ENCODE measurements at regions not wholly inside any gene's neighbourhood (a gene's known extent, or its start where the extent isn't known, plus 50 kb on each side); places are given as distances from the start of the nearest gene placed in this dataset.

DNA sequence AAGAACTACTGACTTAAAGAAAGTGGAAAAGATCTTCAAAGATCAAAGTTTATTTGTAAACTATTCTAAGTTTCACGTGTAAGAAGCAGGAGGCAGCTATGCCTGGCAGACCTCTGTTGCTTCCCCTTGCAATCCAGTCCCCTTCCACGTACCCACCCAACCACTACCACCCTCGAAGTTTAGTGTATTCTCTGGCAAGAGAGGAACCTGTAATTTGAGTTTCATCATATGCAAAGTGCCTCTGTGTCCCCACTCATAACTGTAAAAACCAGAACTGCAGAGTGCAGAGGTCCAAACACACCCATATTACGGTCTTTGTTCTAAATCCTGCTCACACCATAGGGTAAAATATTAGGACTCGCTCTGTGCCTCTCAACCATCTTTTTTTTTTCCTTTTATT, 75.8 kb upstream of the FRY start:
- Mint-ChIP-seq H3K4me1 (peaks cover 10% of the 10 kb centered on the region), H3K36me3 (ENCODE audit: low read depth) (peaks cover 2% of the 10 kb centered on the region), H3K4me3 (no peak overlapping the region), H3K27me3 (peaks cover 2% of the 10 kb centered on the region), H3K27ac (no peak overlapping the region), H3K9me3 (no peaks in the 10 kb centered on the region)
- CTCF ChIA-PET, result interaction anchor here (1.9 to 3.2 kb wide), 2 partner anchors 11 to 45 kb away, joined by 8 to 10 read pairs; no protein-coding TSS in a partner anchor
- POLR2A ChIA-PET, result interaction anchor here (1.3 kb wide), 1 partner anchor 11 kb away, joined by 4 read pairs; no protein-coding TSS in a partner anchor
- DNase-seq, result no peak

DNA sequence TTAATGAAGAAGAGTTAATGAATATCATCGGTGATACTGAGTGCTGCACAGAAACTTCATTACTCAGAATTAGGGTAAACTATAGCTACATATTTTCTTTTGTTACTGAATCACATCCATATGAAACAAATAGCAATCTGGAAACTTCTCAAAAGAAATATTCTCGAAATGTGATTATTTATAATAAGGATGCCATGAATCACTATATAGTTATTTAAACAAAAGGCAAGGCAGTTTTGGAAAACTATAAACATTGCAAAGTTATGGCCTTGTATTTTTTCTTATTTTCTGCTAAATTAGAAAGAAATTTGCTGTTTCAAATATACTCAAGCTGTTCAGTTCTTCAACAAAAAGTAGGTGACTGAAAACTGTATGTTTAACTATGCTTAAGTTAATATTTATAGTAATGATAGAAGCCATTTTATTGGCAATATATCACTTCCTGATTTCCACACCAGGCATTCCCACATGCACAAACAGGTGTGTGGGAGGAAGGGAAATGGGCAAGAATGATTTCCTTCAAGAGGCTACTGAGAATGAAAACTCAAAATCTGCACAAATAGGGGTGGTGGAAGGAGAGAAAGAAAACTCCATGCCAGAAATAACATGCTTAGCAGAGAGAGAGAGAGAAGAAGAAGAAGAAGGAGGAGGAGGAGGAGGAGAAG, 74.5 kb upstream of the FRY start:
- Mint-ChIP-seq H3K9me3 (no peaks in the 10 kb centered on the region), H3K27me3 (peaks cover 4% of the 10 kb centered on the region), H3K36me3 (ENCODE audit: low read depth) (peaks cover 2% of the 10 kb centered on the region), H3K4me3 (no peak overlapping the region), H3K4me1 (peaks cover 2% of the 10 kb centered on the region), H3K27ac (no peak overlapping the region)
- DNase-seq, result no peak
- ChIA-PET CTCF (interaction anchor here (1.1 to 1.3 kb wide), 2 partner anchors 10 to 48 kb away, joined by 5 to 6 read pairs; no protein-coding TSS in a partner anchor), POLR2A (no interaction called here)

- Mint-ChIP-seq H3K4me3 (no peak overlapping the region), H3K27me3 (peaks cover 4% of the 10 kb centered on the region), H3K27ac (no peak overlapping the region), H3K4me1 (peaks cover 2% of the 10 kb centered on the region), H3K36me3 (ENCODE audit: low read depth) (no peaks in the 10 kb centered on the region), H3K9me3 (no peaks in the 10 kb centered on the region)
- CTCF ChIA-PET, result interaction anchor here (1.2 to 1.3 kb wide), 2 partner anchors 9 to 48 kb away, joined by 3 to 5 read pairs; no protein-coding TSS in a partner anchor
- no peak for DNase-seq
- POLR2A ChIA-PET, result no interaction called here
Observed at GRCh38 chr13:31957772-31958171, 73.8 kb upstream of the FRY start.

DNA sequence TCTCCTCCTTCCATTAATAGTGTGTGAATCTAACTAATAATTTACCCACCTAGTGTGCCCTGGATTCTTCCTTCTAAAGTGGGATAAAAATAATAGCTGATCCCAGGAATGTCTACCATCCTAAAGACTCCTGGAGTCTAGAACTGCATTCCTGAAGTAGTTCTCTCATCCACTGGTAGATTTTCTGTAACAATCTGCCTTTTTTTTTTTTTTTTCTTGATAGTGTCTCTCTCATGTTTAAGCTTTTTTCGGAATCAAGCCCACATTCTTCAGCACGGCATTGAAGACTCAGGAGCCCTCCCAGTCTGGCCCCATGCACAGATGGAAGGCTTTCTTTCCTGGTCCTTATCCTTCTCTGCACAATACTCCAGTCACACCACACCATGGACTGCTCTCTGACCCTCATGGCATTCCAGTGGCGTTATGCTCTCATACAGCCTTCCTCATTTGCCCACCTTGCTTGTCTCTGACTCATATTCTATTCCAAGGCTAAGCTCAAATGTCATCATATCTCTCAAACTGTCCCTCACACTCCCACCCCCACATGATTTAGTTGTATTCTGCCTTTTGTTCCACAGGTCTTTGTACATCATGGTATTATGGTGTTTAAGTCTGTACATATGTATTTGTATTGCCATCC, 68.7 kb upstream of the FRY start:
- Mint-ChIP-seq H3K27ac (no peak overlapping the region), H3K27me3 (peaks cover 6% of the 10 kb centered on the region), H3K36me3 (ENCODE audit: low read depth) (peaks cover under 1% of the 10 kb centered on the region), H3K4me3 (no peak overlapping the region), H3K9me3 (no peaks in the 10 kb centered on the region), H3K4me1 (peaks cover 8% of the 10 kb centered on the region)
- DNase-seq, result no peak
- ChIA-PET POLR2A (no interaction called here), CTCF (no interaction called here)

DNA sequence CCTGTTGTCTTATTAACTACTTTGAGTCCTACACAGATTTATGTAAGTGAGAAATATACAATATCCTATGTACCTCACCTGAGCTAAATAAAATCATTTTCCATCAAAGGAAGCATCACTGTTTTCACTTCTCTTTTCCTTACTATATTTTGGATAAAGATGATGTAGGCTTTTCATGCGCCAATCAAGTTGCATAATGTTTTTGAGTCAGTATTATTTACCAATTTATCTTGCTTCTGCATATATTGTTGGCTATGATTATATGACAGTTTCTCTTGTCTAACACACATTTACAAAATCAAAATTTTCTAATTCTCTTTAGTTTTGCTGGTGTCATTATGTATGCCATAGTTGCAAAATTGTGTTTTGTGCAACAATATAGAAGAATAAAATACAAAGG, 67.9 kb upstream of the FRY start:
- no peak overlapping the region for H3K4me3 Mint-ChIP-seq
- CTCF ChIA-PET, result interaction anchor here (1.0 kb wide), 1 partner anchor 10 kb away, joined by 3 read pairs; no protein-coding TSS in a partner anchor
- POLR2A ChIA-PET, result no interaction called here

DNA sequence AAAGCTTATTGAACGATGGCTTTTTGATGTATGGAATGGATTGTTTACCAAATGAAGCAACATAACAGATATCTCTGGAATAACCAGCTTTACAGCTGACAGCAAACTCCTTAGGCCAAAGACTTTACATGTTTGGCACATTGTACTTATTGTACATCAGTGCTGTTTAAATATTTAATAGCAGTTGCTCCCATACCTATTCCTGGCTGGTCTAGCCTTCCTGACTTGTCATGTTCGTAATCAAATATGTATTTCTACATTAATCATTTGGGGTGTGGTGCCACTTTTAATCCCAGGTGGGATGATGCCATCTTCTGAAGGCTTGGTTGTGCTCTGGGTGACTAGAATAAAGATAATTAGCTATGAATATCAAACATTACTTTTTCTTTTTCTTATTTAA, 67.4 kb upstream of the FRY start:
- peaks cover 8% of the 10 kb centered on the region for H3K4me1 Mint-ChIP-seq
- CTCF ChIA-PET, result interaction anchor here (1.0 kb wide), 1 partner anchor 10 kb away, joined by 3 read pairs; no protein-coding TSS in a partner anchor
- H3K36me3 Mint-ChIP-seq (ENCODE audit: low read depth), result peaks cover 3% of the 10 kb centered on the region
- H3K27ac Mint-ChIP-seq, result no peak overlapping the region
- H3K4me3 Mint-ChIP-seq, result no peak overlapping the region
- peaks cover 6% of the 10 kb centered on the region for H3K27me3 Mint-ChIP-seq
- no peaks in the 10 kb centered on the region for H3K9me3 Mint-ChIP-seq
- no peak for DNase-seq
- POLR2A ChIA-PET, result interaction anchor here (0.6 kb wide), 1 partner anchor 73 kb away, joined by 3 read pairs; no protein-coding TSS in a partner anchor

More for the DNA sequence above, 67.9 kb upstream of the FRY start:
- no peak for DNase-seq
- peaks cover 6% of the 10 kb centered on the region for H3K27me3 Mint-ChIP-seq
- H3K4me1 Mint-ChIP-seq, result peaks cover 8% of the 10 kb centered on the region
- H3K27ac Mint-ChIP-seq, result no peak overlapping the region
- no peaks in the 10 kb centered on the region for H3K9me3 Mint-ChIP-seq
- peaks cover 3% of the 10 kb centered on the region for H3K36me3 Mint-ChIP-seq (ENCODE audit: low read depth)

DNA sequence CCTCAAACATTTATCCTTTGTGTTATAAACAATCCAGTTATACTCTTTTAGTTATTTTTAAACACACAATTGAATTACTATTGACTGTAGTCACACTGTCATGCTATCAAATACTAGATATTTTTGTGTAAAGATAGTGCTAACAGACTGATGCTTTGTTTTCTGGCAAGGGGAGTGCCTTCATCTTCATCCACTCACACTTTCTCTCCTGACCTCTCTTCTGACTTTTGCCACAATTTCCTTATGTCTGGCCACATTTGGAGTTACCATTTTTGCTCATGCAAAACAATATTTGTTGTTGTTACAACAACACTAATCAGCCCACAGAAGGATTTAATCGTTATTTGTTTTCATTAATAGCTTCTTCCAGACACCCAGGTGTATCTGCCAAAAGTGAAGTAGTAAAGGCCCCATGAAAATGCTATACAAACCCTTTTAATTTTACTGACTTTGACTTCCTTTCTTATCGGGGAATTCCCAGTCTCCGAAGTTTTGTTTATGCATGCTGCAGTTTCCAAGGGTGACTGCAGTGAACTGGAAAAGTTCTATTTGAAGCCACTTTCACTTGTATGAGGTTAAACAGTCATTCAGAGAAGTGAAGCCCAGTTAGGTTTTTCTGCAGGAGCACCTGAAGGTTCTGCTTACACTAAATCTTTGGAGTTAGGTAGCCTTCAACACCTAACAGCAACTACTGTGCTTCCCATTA, 66.1 kb upstream of the FRY start:
- no peak for DNase-seq
- Mint-ChIP-seq H3K9me3 (no peaks in the 10 kb centered on the region), H3K36me3 (ENCODE audit: low read depth) (peaks cover 3% of the 10 kb centered on the region), H3K4me3 (no peak overlapping the region), H3K27me3 (peaks cover 6% of the 10 kb centered on the region), H3K4me1 (peaks cover 8% of the 10 kb centered on the region), H3K27ac (no peak overlapping the region)
- ChIA-PET POLR2A (no interaction called here), CTCF (no interaction called here)

DNA sequence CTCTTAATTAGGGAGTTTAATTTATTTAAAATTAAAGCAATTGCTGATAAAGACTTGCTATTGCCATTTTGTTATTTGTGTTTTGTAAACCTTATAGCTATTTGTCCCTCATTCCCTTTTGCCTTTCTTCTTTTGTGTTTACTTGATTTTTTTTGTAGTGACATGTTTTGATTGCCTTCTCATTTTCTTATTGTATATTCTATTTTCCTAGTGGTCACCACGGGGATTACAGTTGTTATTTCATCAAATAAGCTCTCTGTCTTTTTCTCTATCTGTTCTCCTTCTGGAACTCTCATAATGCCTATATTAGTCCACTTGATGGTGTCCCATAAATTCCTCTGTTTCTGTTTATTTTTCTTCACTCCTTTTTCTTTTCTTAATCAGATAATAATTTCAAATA, 64.4 kb upstream of the FRY start:
- Mint-ChIP-seq H3K4me1 (peaks cover 8% of the 10 kb centered on the region), H3K27ac (no peak overlapping the region), H3K36me3 (ENCODE audit: low read depth) (peaks cover 3% of the 10 kb centered on the region), H3K4me3 (no peak overlapping the region), H3K9me3 (no peaks in the 10 kb centered on the region), H3K27me3 (peaks cover 4% of the 10 kb centered on the region)
- ChIA-PET POLR2A (interaction anchor here (0.8 kb wide), 1 partner anchor 12 kb away, joined by 4 read pairs; no protein-coding TSS in a partner anchor), CTCF (interaction anchor here (0.6 to 1.7 kb wide), 7 partner anchors 10 to 106 kb away, joined by 3 to 10 read pairs (median 3); no protein-coding TSS in a partner anchor)
- no peak for DNase-seq

- POLR2A ChIA-PET, result no interaction called here
- Mint-ChIP-seq H3K9me3 (no peaks in the 10 kb centered on the region), H3K27ac (no peak overlapping the region), H3K27me3 (no peaks in the 10 kb centered on the region), H3K4me1 (peaks cover 8% of the 10 kb centered on the region), H3K36me3 (ENCODE audit: low read depth) (peaks cover 3% of the 10 kb centered on the region), H3K4me3 (no peak overlapping the region)
- CTCF ChIA-PET, result interaction anchor here (1.3 to 1.4 kb wide), 2 partner anchors 8 to 58 kb away, joined by 3 to 5 read pairs; no protein-coding TSS in a partner anchor
- DNase-seq, result no peak
Observed at GRCh38 chr13:31968473-31968872, 63.1 kb upstream of the FRY start.

GRCh38 chr13:31970231-31970930, 61.2 kb upstream of the FRY start:
- Mint-ChIP-seq H3K4me3 (no peak overlapping the region), H3K9me3 (no peaks in the 10 kb centered on the region), H3K36me3 (ENCODE audit: low read depth) (peaks cover 3% of the 10 kb centered on the region), H3K27me3 (no peaks in the 10 kb centered on the region), H3K27ac (no peak overlapping the region), H3K4me1 (peaks cover 5% of the 10 kb centered on the region)
- ChIA-PET POLR2A (no interaction called here), CTCF (no interaction called here)
- no peak for DNase-seq

DNA sequence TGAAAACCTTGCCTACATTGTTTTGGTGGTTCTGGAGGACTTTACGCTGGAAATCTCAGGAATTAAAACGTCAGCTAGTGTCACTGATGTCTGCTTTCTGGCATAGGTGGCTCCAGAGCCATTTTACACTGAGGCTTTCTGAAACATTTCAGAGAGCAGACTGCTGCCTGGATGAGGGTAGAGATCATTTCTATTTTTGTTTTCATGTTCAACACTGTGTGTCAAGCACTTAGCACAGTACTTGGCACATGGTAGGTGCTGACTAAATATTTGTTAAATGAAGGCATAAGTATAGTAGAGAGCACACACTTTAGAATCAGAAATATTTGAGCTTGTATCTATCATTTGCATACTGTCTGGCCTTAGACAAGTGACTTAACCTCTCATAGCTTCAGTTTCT, 59.1 kb upstream of the FRY start:
- H3K4me3 Mint-ChIP-seq, result no peak overlapping the region
- no peaks in the 10 kb centered on the region for H3K27me3 Mint-ChIP-seq
- no peak overlapping the region for H3K27ac Mint-ChIP-seq
- no peaks in the 10 kb centered on the region for H3K4me1 Mint-ChIP-seq
- ChIA-PET CTCF (no interaction called here), POLR2A (no interaction called here)
- no peak for DNase-seq
- H3K36me3 Mint-ChIP-seq (ENCODE audit: low read depth), result peaks cover 3% of the 10 kb centered on the region
- H3K9me3 Mint-ChIP-seq, result no peaks in the 10 kb centered on the region

- POLR2A ChIA-PET, result no interaction called here
- no peak overlapping the region for H3K27ac Mint-ChIP-seq
- no peak overlapping the region for H3K4me3 Mint-ChIP-seq
- no peaks in the 10 kb centered on the region for H3K4me1 Mint-ChIP-seq
- no peaks in the 10 kb centered on the region for H3K9me3 Mint-ChIP-seq
- no peaks in the 10 kb centered on the region for H3K36me3 Mint-ChIP-seq (ENCODE audit: low read depth)
- no peak for DNase-seq
- H3K27me3 Mint-ChIP-seq, result no peaks in the 10 kb centered on the region
- CTCF ChIA-PET, result no interaction called here
Observed at GRCh38 chr13:31978021-31978420, 53.6 kb upstream of the FRY start.

DNA sequence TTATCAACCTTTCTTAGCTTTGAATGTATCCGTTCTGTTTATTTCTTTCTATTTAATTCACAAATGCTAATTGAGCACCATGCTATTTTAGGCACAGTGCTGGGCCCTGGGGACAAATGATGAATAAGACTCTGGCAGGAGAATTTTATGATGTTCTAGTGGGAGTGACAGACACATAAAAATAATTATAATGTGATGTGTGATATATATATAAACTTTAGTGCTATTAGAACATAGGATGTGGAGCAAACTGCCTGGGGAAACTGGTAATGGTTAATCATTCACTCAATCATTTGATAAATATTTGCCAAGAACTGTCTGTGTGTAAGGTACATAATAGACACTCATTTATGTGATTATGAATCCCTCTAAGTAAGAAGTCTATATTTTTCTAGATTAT, 50.7 kb upstream of the FRY start:
- CTCF ChIA-PET, result no interaction called here

More for the DNA sequence above, 50.7 kb upstream of the FRY start:
- Mint-ChIP-seq H3K36me3 (ENCODE audit: low read depth) (no peaks in the 10 kb centered on the region), H3K27ac (no peak overlapping the region), H3K9me3 (peaks cover 4% of the 10 kb centered on the region), H3K4me3 (no peak overlapping the region), H3K4me1 (no peaks in the 10 kb centered on the region), H3K27me3 (no peaks in the 10 kb centered on the region)
- POLR2A ChIA-PET, result no interaction called here
- no peak for DNase-seq
